Esophagus muscularis mucosa (tissue), 4 donors: ENCODE measurements at regions not wholly inside any gene's neighbourhood (a gene's known extent, or its start where the extent isn't known, plus 50 kb on each side); places are given as distances from the start of the nearest gene placed in this dataset.

Experiments
- DNase-seq: peaks from one replicate; pipeline ENCODE4 v3.0.0-alpha.2; 2017; ENCODE audit errors: extremely low spot score
- H3K27ac ChIP-seq, 4 donors: fragments of 200-600 bp; sonication (generic); replicated peaks in 1 of 4; 1 replicate in 3 of 4; 2 replicates in 1 of 4; pipeline ENCODE4 v1.5.1; 2016 to 2019; ENCODE audit warnings: mild to moderate bottlenecking in 1 of 4
- H3K27me3 ChIP-seq, 4 donors: fragments of 200-600 bp; sonication (generic); one replicate each; pipeline versions ENCODE4 v1.5.1 to v1.6.0; 2016 to 2019
- H3K36me3 ChIP-seq, 4 donors: fragments of 200-600 bp; sonication (generic); one replicate each; pipeline ENCODE4 v1.5.1; 2016 to 2019
- H3K4me1 ChIP-seq, 4 donors: fragments of 200-600 bp; sonication (generic); one replicate each; pipeline ENCODE4 v1.5.1; 2016 to 2019
- H3K4me3 ChIP-seq, 4 donors: fragments of 200-600 bp; sonication (generic); 1 replicate in 2 of 4; 2 replicates in 2 of 4; pipeline ENCODE4 v1.5.1; 2016 to 2019; ENCODE audit warnings: mild to moderate bottlenecking in 4 of 4, moderate library complexity in 1 of 4
- H3K9me3 ChIP-seq, 4 donors: fragments of 200-600 bp; sonication (generic); 1 replicate in 3 of 4; 2 replicates in 1 of 4; pipeline ENCODE4 v1.5.1; 2016 to 2019
- CTCF ChIP-seq, 3 experiments: fragments of 200-600 bp in 2 of 3; fragments of 450-650 bp in 1 of 3; sonication (generic) in 2 of 3; IDR thresholded peaks; one replicate each; pipeline ENCODE4 v1.5.1; 2017 to 2019; ENCODE audit warnings: antibody characterized with exemption in 3 of 3, mild to moderate bottlenecking in 2 of 3, moderate library complexity in 1 of 3
- EP300 ChIP-seq: sonication (generic); formaldehyde crosslinking; IDR thresholded peaks from one replicate; pipeline ENCODE4 v1.6.1; 2017; ENCODE audit warnings: antibody characterized with exemption
- POLR2A ChIP-seq: fragments of 450-650 bp; IDR thresholded peaks from one replicate; pipeline ENCODE4 v1.6.1; 2017; ENCODE audit warnings: antibody characterized with exemption, moderate library complexity, mild to moderate bottlenecking, low read depth
- POLR2AphosphoS5 ChIP-seq, 2 donors: sonication (generic); formaldehyde crosslinking; IDR thresholded peaks; one replicate each; pipeline ENCODE4 v1.6.1; 2017; ENCODE audit warnings: antibody characterized with exemption in 2 of 2
- WGBS: methylation state at CpG from one replicate; pipeline ENCODE4 v1.1.5; 2018; 5-methylcytosine and 5-hydroxymethylcytosine counted together
- intact Hi-C: fragments of 100-400 bp; cut with DNase I; formaldehyde crosslinking; loops from one replicate; pipeline ENCODE4 v1.15.1; 2023

DNA sequence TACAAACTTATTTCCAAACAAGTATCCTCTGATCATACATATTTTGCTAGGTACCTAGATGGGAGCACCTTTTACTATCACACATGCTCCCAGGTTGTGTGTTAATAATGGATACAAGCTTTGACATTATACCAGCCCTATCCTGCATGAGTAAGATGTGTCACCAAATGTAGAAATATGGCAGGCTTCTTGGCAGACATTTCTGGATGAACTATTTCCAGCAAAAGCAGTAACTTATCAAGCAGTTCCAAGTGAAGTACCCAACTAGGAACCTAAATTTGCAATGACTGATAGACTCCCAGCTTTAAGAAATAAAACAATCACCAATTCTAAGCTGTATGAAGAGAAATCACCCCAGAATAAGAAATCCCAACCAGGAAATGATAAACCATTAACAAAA lies 103.7 kb upstream of the TMEM72 start:
- no peak overlapping the region for H3K27ac ChIP-seq
- DNase-seq, result no peak
- peaks cover 5 to 31% (median 15%) of the 10 kb centered on the region in 4 donors for H3K4me1 ChIP-seq
- no peak overlapping the region for H3K4me3 ChIP-seq
- TF ChIP-seq POLR2A (no peak), CTCF (IDR thresholded peaks at IDR 0.05) (no peak)
- no peaks in the 10 kb centered on the region for H3K27me3 ChIP-seq
- H3K9me3 ChIP-seq, result no peaks in the 10 kb centered on the region
- intact Hi-C loops, result no loop called here
- no peaks in the 10 kb centered on the region for H3K36me3 ChIP-seq

- Histone ChIP-seq H3K36me3 (no peaks in the 10 kb centered on the region), H3K4me1 (peaks cover 2 to 25% (median 14%) of the 10 kb centered on the region in 4 donors), H3K9me3 (no peaks in the 10 kb centered on the region), H3K27me3 (no peaks in the 10 kb centered on the region), H3K4me3 (no peak overlapping the region), H3K27ac (no peak overlapping the region)
- TF ChIP-seq EP300 (no peak), CTCF (IDR thresholded peaks at IDR 0.05) (no peak), POLR2A (no peak), POLR2AphosphoS5 (IDR thresholded peaks at IDR 0.05) (no peak)
- intact Hi-C loops, result no loop called here
- no peak for DNase-seq
Observed at GRCh38 chr10:44809647-44810046, 101.5 kb upstream of the TMEM72 start.

GRCh38 chr10:44811072-44811471 lies 100.1 kb upstream of the TMEM72 start:
- WGBS, result 46% methylated on average over 3 of the region's 3 CpGs
- H3K36me3 ChIP-seq, result no peaks in the 10 kb centered on the region
- peaks cover 0 to 15% (median 7%) of the 10 kb centered on the region in 4 donors for H3K4me1 ChIP-seq
- no peak for DNase-seq
- TF ChIP-seq POLR2AphosphoS5 (IDR thresholded peaks at IDR 0.05), result no peak
- intact Hi-C loops, result no loop called here
- no peaks in the 10 kb centered on the region for H3K9me3 ChIP-seq
- no peaks in the 10 kb centered on the region for H3K27me3 ChIP-seq
- H3K4me3 ChIP-seq, result no peak overlapping the region
- no peak overlapping the region for H3K27ac ChIP-seq

DNA sequence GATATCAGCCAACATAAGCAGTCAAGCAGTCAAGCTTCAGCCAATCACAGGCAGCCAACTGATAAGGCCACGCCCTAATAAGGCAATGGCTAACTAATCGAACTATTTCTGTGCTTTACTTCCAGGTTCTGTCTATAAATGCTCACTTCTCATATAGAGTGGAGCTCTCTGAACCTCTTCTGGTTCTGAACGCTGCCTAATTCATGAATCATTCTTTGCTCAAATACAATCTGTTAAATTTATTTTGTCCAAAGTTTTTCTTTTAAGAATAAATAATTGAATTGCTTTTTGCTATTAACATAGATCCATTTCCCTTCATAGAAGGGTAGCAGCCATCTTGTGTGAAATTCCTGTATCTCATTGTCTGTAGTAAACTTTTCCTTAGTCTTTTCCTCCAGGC lies 97.9 kb upstream of the TMEM72 start:
- H3K36me3 ChIP-seq, result no peaks in the 10 kb centered on the region
- no peaks in the 10 kb centered on the region for H3K4me1 ChIP-seq
- intact Hi-C loops, result no loop called here
- H3K27ac ChIP-seq, result no peak overlapping the region
- no peak for TF ChIP-seq CTCF (IDR thresholded peaks at IDR 0.05)
- no peak for TF ChIP-seq POLR2AphosphoS5 (IDR thresholded peaks at IDR 0.05)
- no peak for TF ChIP-seq EP300
- TF ChIP-seq POLR2A, result no peak
- no peaks in the 10 kb centered on the region for H3K27me3 ChIP-seq
- H3K9me3 ChIP-seq, result no peaks in the 10 kb centered on the region
- 88% methylated on average over 3 of the region's 3 CpGs for WGBS
- DNase-seq, result no peak
- no peak overlapping the region for H3K4me3 ChIP-seq

GRCh38 chr10:44814929-44815328 lies 96.2 kb upstream of the TMEM72 start:
- H3K9me3 ChIP-seq, result no peaks in the 10 kb centered on the region
- no peak for DNase-seq
- peaks cover 0 to 5% (median 0%) of the 10 kb centered on the region in 4 donors for H3K27me3 ChIP-seq
- H3K4me1 ChIP-seq, result no peaks in the 10 kb centered on the region
- no peak for TF ChIP-seq POLR2A
- no peak for TF ChIP-seq POLR2AphosphoS5 (IDR thresholded peaks at IDR 0.05)
- no peak for TF ChIP-seq CTCF (IDR thresholded peaks at IDR 0.05)
- no peak for TF ChIP-seq EP300
- no peak overlapping the region for H3K4me3 ChIP-seq
- H3K36me3 ChIP-seq, result no peaks in the 10 kb centered on the region
- intact Hi-C loops, result no loop called here
- WGBS, result 84% methylated on average over 2 of the region's 2 CpGs
- no peak overlapping the region for H3K27ac ChIP-seq
